HepG2 (cell line): ENCODE measurements at regions not wholly inside any gene's neighbourhood (a gene's known extent, or its start where the extent isn't known, plus 50 kb on each side); places are given as distances from the start of the nearest gene placed in this dataset.

Experiments used
- ATAC-seq: fragments of 200-7000 bp; cut with Tn5 transposase; 3 replicates; pipeline ENCODE4 v1.9.1; 2020; ENCODE audit warnings: mild to moderate bottlenecking, moderate library complexity
- BruUV-seq: library from RNA; stranded (reverse); fragments of 400-500 nt; replicated peaks from 2 replicates; lab custom pipeline; 2021; lab: Mats Ljungman, UMichigan
- CTCF ChIA-PET: fragments of 300-600 bp; formaldehyde crosslinking; extraction: SDS; loops from one replicate; lab custom pipeline; 2021; ENCODE audit warnings: low total read pairs, inconsistent platforms, low intra/inter-chr PET ratio; lab: Yijun Ruan, JAX
- POLR2A ChIA-PET: fragments of 350-600 bp; sonication (Branson Sonifier 250); formaldehyde crosslinking; loops from one replicate; lab custom pipeline; 2020; ENCODE audit warnings: antibody characterized with exemption, inconsistent platforms; lab: Yijun Ruan, JAX
- DNase-seq: peaks from one replicate; pipeline ENCODE4 v3.0.0-alpha.2; 2015; ENCODE audit warnings: low spot score
- FAIRE-seq: peaks from 3 replicates; lab custom pipeline; 2011; peaks lifted over from hg19 to GRCh38; lab: Jason Lieb, UNC
- H2AFZ ChIP-seq: one replicate; pipeline ENCODE4 v1.6.1; 2011; ENCODE audit warnings: low read length, inconsistent platforms
- H3K27ac ChIP-seq: fragments of 300-600 bp; 3 replicates; pipeline ENCODE4 v1.8.0; 2011; ENCODE audit warnings: mixed run types, mild to moderate bottlenecking, mixed read lengths, low read length, inconsistent platforms; ENCODE audit not compliant: insufficient read depth; ENCODE audit errors: extremely low read length
- H3K27me3 ChIP-seq, 2 experiments: fragments of 200-600 bp in 1 of 2; 2 replicates in 1 of 2; 3 replicates in 1 of 2; pipeline versions ENCODE4 v1.6.0 to v1.8.0; 2011; ENCODE audit warnings: low read length in 2 of 2, mild to moderate bottlenecking in 2 of 2, moderate library complexity in 2 of 2, inconsistent platforms in 1 of 2; ENCODE audit not compliant: insufficient read depth in 2 of 2, control insufficient read depth in 1 of 2
- H3K36me3 ChIP-seq, 2 experiments: fragments of 200-600 bp in 1 of 2; replicated peaks in 1 of 2; 2 replicates in 1 of 2; 3 replicates in 1 of 2; pipeline versions ENCODE4 v1.5.1 to v1.8.0; 2011; ENCODE audit warnings: low read length in 2 of 2, inconsistent platforms in 1 of 2; ENCODE audit not compliant: insufficient read depth in 2 of 2, control insufficient read depth in 1 of 2
- H3K4me1 ChIP-seq: 2 replicates; pipeline ENCODE4 v1.5.1; 2012; ENCODE audit warnings: low read length, inconsistent platforms; ENCODE audit not compliant: insufficient read depth
- H3K4me2 ChIP-seq: 2 replicates; pipeline ENCODE4 v1.6.0; 2011; ENCODE audit warnings: low read depth, low read length, inconsistent platforms
- H3K4me3 ChIP-seq, 3 experiments: fragments of 200-600 bp in 1 of 3; sonication (generic), shearing (Covaris generic) in 1 of 3; replicated peaks in 1 of 3; 2 replicates each; pipeline ENCODE4 v1.5.1; 2011 to 2016; ENCODE audit warnings: low read length in 3 of 3, inconsistent platforms in 2 of 3, low read depth in 2 of 3, mild to moderate bottlenecking in 2 of 3, control low read depth in 1 of 3, mixed read lengths in 1 of 3; ENCODE audit not compliant: insufficient read depth in 1 of 3
- H3K79me2 ChIP-seq: one replicate; pipeline ENCODE4 v1.6.1; 2011; ENCODE audit warnings: low read length, inconsistent platforms; ENCODE audit not compliant: insufficient read depth
- H3K9ac ChIP-seq: 2 replicates; pipeline ENCODE4 v1.6.0; 2011; ENCODE audit warnings: mild to moderate bottlenecking, low read depth, low read length, inconsistent platforms; ENCODE audit not compliant: insufficient read depth
- H3K9me3 ChIP-seq: 2 replicates; pipeline ENCODE4 v1.5.1; 2012; ENCODE audit warnings: mild to moderate bottlenecking, low read length
- H4K20me1 ChIP-seq: 2 replicates; pipeline ENCODE4 v1.6.0; 2011; ENCODE audit warnings: inconsistent platforms, mild to moderate bottlenecking, low read length, moderate library complexity; ENCODE audit not compliant: insufficient read depth
- CHCHD3 ChIP-seq: sonication (generic); formaldehyde crosslinking; IDR thresholded peaks from 2 replicates; pipeline ENCODE4 v1.8.0; 2022; ENCODE audit warnings: mild to moderate bottlenecking, missing genetic modification reagents, moderate library complexity
- HNRNPLL ChIP-seq: fragments of 200-400 bp; formaldehyde crosslinking; IDR thresholded peaks from 2 replicates; pipeline ENCODE4 v1.6.1; 2017; ENCODE audit warnings: mild to moderate bottlenecking, low read depth, low read length; ENCODE audit not compliant: poor library complexity, severe bottlenecking
- KAT8 ChIP-seq: IDR thresholded peaks from 2 replicates; pipeline ENCODE4 v1.6.1; 2016; ENCODE audit warnings: missing genetic modification reagents, missing compliant biosample characterization
- NFKB2 ChIP-seq: sonication (generic); formaldehyde crosslinking; IDR thresholded peaks from 2 replicates; pipeline ENCODE4 v1.4.0; 2020; ENCODE audit warnings: missing genetic modification reagents, borderline replicate concordance
- PRMT3 ChIP-seq: sonication (generic); formaldehyde crosslinking; IDR thresholded peaks from 2 replicates; pipeline ENCODE4 v1.8.1; 2022; ENCODE audit warnings: low read depth, mild to moderate bottlenecking, moderate library complexity, missing genetic modification reagents, borderline replicate concordance
- SIN3B ChIP-seq: fragments of 150-350 bp; IDR thresholded peaks from 2 replicates; pipeline ENCODE4 v1.6.1; 2014; ENCODE audit warnings: low read length
- TCF7L2 ChIP-seq: IDR thresholded peaks from 2 replicates; pipeline ENCODE4 v1.6.1; 2011; ENCODE audit warnings: mild to moderate bottlenecking, low read depth, low read length, moderate library complexity
- USF2 ChIP-seq, 2 experiments: sonication (generic) in 1 of 2; formaldehyde crosslinking in 1 of 2; IDR thresholded peaks; 2 replicates each; pipeline versions ENCODE4 v1.5.1 to v1.6.1; 2011 to 2020; ENCODE audit warnings: borderline replicate concordance in 1 of 2, low read depth in 1 of 2, low read length in 1 of 2, mild to moderate bottlenecking in 1 of 2, missing genetic modification reagents in 1 of 2, moderate library complexity in 1 of 2
- XRCC5 ChIP-seq: fragments of 200-400 bp; formaldehyde crosslinking; optimal IDR thresholded peaks from 2 replicates; pipeline ENCODE3; 2017; ENCODE audit warnings: mild to moderate bottlenecking, low read length
- ZBTB26 ChIP-seq: IDR thresholded peaks from 2 replicates; pipeline ENCODE4 v1.6.1; 2016; ENCODE audit warnings: missing compliant biosample characterization, missing genetic modification reagents, borderline replicate concordance
- ZNF225 ChIP-seq: sonication (generic); formaldehyde crosslinking; IDR thresholded peaks from 2 replicates; pipeline ENCODE4 v1.4.0; 2020; ENCODE audit warnings: mild to moderate bottlenecking, missing genetic modification reagents
- ZNF274 ChIP-seq: sonication (generic); formaldehyde crosslinking; IDR thresholded peaks from 2 replicates; pipeline ENCODE4 v1.5.1; 2020; ENCODE audit warnings: mild to moderate bottlenecking, missing genetic modification reagents
- ZNF33A ChIP-seq: sonication (generic); formaldehyde crosslinking; IDR thresholded peaks from 2 replicates; pipeline ENCODE4 v1.5.1; 2020; ENCODE audit warnings: missing genetic modification reagents, mild to moderate bottlenecking, moderate library complexity, borderline replicate concordance
- ZNF382 ChIP-seq: sonication (generic); formaldehyde crosslinking; IDR thresholded peaks from 2 replicates; pipeline ENCODE4 v1.5.0; 2020; ENCODE audit warnings: missing genetic modification reagents, mild to moderate bottlenecking, borderline replicate concordance
- ZNF44 ChIP-seq: sonication (generic); formaldehyde crosslinking; IDR thresholded peaks from 2 replicates; pipeline ENCODE4 v1.5.1; 2020; ENCODE audit warnings: mild to moderate bottlenecking, missing genetic modification reagents
- ZNF713 ChIP-seq: sonication (generic); formaldehyde crosslinking; IDR thresholded peaks from 2 replicates; pipeline ENCODE4 v1.4.0; 2020; ENCODE audit warnings: mild to moderate bottlenecking, missing genetic modification reagents
- WGBS: methylation state at CpG from one replicate; pipeline ENCODE4 v1.1.6; 2017; ENCODE audit warnings: low lambda C conversion rate; 5-methylcytosine and 5-hydroxymethylcytosine counted together
- in situ Hi-C: cut with HindIII; loops from 2 replicates; pipeline ENCODE4 v1.10.0; 2017; ENCODE audit warnings: low pct_unique_long_range_greater_than_20kb; ENCODE audit not compliant: extremely low pct_ligation_motif_present
- intact Hi-C: fragments of 100-400 bp; cut with micrococcal nuclease; formaldehyde crosslinking; loops from one replicate; pipeline ENCODE4 v1.10.0; 2022; ENCODE audit not compliant: unreplicated experiment

- no peak overlapping the region for H3K4me2 ChIP-seq
- ATAC-seq (no peak), DNase-seq (no peak), FAIRE-seq (no peak)
- no peaks in the 10 kb centered on the region for H3K79me2 ChIP-seq
- no peaks in the 10 kb centered on the region for H3K4me1 ChIP-seq
- no peak overlapping the region for H3K27ac ChIP-seq
- ChIA-PET CTCF (no interaction called here), POLR2A (no interaction called here)
- H3K36me3 ChIP-seq, result no peaks in the 10 kb centered on the region
- no peak for TF ChIP-seq ZNF274 (CRISPR knock-in tag)
- TF ChIP-seq XRCC5, result no peak
- no peak for TF ChIP-seq KAT8 (CRISPR knock-in tag)
- TF ChIP-seq SIN3B, result no peak
- no peak for TF ChIP-seq CHCHD3 (CRISPR knock-in tag)
- TF ChIP-seq TCF7L2, result no peak
- TF ChIP-seq HNRNPLL, result no peak
- no peaks in the 10 kb centered on the region for H3K27me3 ChIP-seq
- WGBS, result 0% methylated on average over 2 of the region's 2 CpGs
- intact Hi-C loops (no loop called here), in situ Hi-C loops (no loop called here)
- no TSS peak for BruUV-seq
- H3K9ac ChIP-seq, result no peak overlapping the region
- no peak overlapping the region for H3K4me3 ChIP-seq
- H2AFZ ChIP-seq, result no peak overlapping the region
- peaks cover 62% of the 10 kb centered on the region for H3K9me3 ChIP-seq
- no peaks in the 10 kb centered on the region for H4K20me1 ChIP-seq
Observed at GRCh38 chr13:80527400-80527799, 186.5 kb upstream of the SPRY2 start.

GRCh38 chr13:80524447-80525215 lies 183.7 kb upstream of the SPRY2 start:
- Histone ChIP-seq H4K20me1 (no peaks in the 10 kb centered on the region), H3K36me3 (no peaks in the 10 kb centered on the region), H3K4me2 (no peak overlapping the region), H3K27ac (no peak overlapping the region), H3K9me3 (peaks cover 38% of the 10 kb centered on the region), H2AFZ (no peak overlapping the region), H3K27me3 (no peaks in the 10 kb centered on the region), H3K79me2 (no peaks in the 10 kb centered on the region), H3K4me1 (no peaks in the 10 kb centered on the region), H3K9ac (no peak overlapping the region), H3K4me3 (no peak overlapping the region)
- FAIRE-seq, result no peak
- no TSS peak for BruUV-seq
- WGBS, result 4% methylated on average over 4 of the region's 4 CpGs
- DNase-seq, result no peak
- POLR2A ChIA-PET, result no interaction called here
- CTCF ChIA-PET, result no interaction called here
- no peak for ATAC-seq
- in situ Hi-C loops, result no loop called here
- intact Hi-C loops, result no loop called here
- TF ChIP-seq NFKB2 (no peak), ZNF713 (no peak), ZNF382 (CRISPR knock-in tag) (no peak), ZNF225 (CRISPR knock-in tag) (no peak), PRMT3 (CRISPR knock-in tag) (no peak), ZNF33A (CRISPR knock-in tag) (no peak), ZBTB26 (CRISPR knock-in tag) (no peak), USF2 (IDR thresholded peaks at IDR 0.05; ENCODE audit: low read depth, low read length) (no peak), USF2 (CRISPR knock-in tag; IDR thresholded peaks at IDR 0.05; ENCODE audit: borderline replicate concordance) (no peak), ZNF44 (no peak)
